ENCODE measurements at regions not wholly inside any gene's neighbourhood (a gene's known extent, or its start where the extent isn't known, plus 50 kb on each side); places are given as distances from the start of the nearest gene placed in this dataset.

DNA sequence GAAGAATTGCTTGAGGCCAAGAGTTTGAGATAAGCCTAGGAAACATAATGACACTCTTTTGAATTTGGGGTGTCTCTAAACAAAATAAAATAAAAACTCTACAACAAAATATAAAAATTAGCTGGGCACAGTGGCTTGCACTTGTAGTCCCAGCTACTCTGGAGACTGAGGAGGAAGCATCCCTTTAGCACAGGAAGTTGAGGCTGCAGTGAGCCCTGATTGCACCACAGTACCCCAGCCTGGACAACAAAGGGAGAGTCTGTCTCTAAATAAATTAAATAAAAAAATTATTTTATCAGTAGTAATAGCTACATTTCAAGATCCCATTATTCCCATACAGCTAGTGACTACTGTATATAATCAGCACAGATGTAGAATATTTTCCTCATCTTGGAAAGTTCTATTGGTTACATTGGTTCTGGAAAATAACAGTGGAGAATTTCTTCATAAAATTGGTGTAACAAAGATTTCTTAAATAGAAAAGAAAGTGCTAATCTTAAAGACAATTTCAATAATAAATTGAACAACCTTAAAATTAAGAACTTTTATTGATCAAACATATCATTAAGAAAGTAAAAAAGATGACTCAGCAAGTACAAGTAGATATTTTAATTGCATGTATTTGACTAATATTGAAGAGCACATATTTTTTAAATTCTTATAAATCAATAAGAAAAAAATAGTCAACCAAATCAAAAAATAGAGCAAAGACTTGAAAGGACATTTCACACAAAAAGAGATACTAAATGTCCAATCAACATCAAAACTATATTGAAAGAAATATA is 90.4 kb upstream of the KYNU start:
- TF ChIP-seq CTCF (IDR thresholded peaks at IDR 0.05) (no peak), POLR2A (IDR thresholded peaks at IDR 0.05) (no peak)

All from adrenal gland (tissue), 5 donors.